Chondrocyte (in vitro differentiated cells): ENCODE measurements at regions not wholly inside any gene's neighbourhood (a gene's known extent, or its start where the extent isn't known, plus 50 kb on each side); places are given as distances from the start of the nearest gene placed in this dataset.

Experiments
- DNase-seq: peaks from one replicate; pipeline ENCODE4 v3.0.0; 2021; ENCODE audit warnings: mixed read lengths, low spot score
- H3K27ac Mint-ChIP-seq: one replicate; pipeline ENCODE4 v1.8.0; 2021; ENCODE audit warnings: mild to moderate bottlenecking, moderate library complexity, mixed read lengths; ENCODE audit not compliant: unreplicated experiment
- H3K27me3 Mint-ChIP-seq: 2 replicates; pipeline ENCODE4 v1.8.0; 2021; ENCODE audit warnings: low read depth, mixed read lengths
- H3K36me3 Mint-ChIP-seq: 2 replicates; pipeline ENCODE4 v1.8.0; 2021; ENCODE audit warnings: low read depth, mixed read lengths
- H3K4me1 Mint-ChIP-seq: 2 replicates; pipeline ENCODE4 v1.8.0; 2021; ENCODE audit warnings: low read depth, mild to moderate bottlenecking, mixed read lengths
- H3K4me3 Mint-ChIP-seq: one replicate; pipeline ENCODE4 v1.8.0; 2021; ENCODE audit warnings: mild to moderate bottlenecking, moderate library complexity, mixed read lengths; ENCODE audit not compliant: unreplicated experiment
- H3K9me3 Mint-ChIP-seq: 2 replicates; pipeline ENCODE4 v1.8.0; 2021; ENCODE audit warnings: low read depth, mixed read lengths
- TF ChIP-seq, protein P1 (sequence below): fragments of 200-600 bp; sonication (generic); IDR thresholded peaks from 2 replicates; pipeline ENCODE4 v1.5.0; 2021; ENCODE audit warnings: antibody characterized with exemption, mild to moderate bottlenecking, moderate library complexity

DNA sequence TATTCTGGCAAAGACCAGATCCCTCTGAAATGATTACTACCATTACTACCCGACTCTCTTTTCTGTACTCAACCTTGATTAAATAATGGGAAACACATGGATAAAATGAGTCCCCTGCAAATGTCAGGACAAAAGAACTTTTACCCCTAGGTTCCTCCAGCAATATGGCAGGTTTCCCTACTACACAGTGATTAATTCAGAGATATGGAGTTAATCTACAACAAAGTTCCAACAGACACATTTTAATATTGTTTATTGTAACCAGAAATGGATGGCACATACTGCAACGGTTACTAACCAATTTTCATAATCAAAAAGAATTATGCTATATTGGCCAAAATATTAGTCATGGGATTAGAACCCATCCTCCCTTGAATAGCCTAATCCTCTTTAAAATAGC is 294.8 kb downstream of the ATPSCKMT start:
- no peaks in the 10 kb centered on the region for H3K27me3 Mint-ChIP-seq
- H3K36me3 Mint-ChIP-seq, result no peaks in the 10 kb centered on the region
- H3K4me3 Mint-ChIP-seq, result no peak overlapping the region
- no peak overlapping the region for H3K27ac Mint-ChIP-seq
- H3K4me1 Mint-ChIP-seq, result no peaks in the 10 kb centered on the region
- H3K9me3 Mint-ChIP-seq, result no peaks in the 10 kb centered on the region
- TF ChIP-seq, protein P1, sequence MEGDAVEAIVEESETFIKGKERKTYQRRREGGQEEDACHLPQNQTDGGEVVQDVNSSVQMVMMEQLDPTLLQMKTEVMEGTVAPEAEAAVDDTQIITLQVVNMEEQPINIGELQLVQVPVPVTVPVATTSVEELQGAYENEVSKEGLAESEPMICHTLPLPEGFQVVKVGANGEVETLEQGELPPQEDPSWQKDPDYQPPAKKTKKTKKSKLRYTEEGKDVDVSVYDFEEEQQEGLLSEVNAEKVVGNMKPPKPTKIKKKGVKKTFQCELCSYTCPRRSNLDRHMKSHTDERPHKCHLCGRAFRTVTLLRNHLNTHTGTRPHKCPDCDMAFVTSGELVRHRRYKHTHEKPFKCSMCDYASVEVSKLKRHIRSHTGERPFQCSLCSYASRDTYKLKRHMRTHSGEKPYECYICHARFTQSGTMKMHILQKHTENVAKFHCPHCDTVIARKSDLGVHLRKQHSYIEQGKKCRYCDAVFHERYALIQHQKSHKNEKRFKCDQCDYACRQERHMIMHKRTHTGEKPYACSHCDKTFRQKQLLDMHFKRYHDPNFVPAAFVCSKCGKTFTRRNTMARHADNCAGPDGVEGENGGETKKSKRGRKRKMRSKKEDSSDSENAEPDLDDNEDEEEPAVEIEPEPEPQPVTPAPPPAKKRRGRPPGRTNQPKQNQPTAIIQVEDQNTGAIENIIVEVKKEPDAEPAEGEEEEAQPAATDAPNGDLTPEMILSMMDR, result no peak
- no peak for DNase-seq

DNA sequence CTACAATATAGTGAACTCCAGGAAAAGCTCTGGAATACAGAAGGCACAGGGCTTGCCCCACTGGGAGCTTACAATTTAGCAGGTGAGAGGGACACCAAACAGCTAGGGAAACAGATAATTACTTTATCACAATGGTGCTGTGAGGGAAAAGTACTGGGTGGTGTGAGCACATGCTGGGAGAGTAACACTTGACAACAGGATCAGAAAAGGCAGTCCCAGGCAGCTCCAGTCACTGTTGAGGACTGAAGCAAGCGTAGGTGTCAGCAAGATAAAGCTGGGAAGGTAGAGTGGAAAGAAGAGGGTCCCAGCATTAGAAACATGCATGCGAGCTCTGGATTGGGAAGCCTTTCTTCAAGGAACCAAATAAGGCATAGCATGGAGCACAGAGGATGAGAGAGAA is 296.0 kb downstream of the ATPSCKMT start:
- no peak for DNase-seq
- no peak overlapping the region for H3K4me3 Mint-ChIP-seq
- TF ChIP-seq, protein P1, result no peak
- H3K4me1 Mint-ChIP-seq, result no peaks in the 10 kb centered on the region
- no peak overlapping the region for H3K27ac Mint-ChIP-seq
- H3K9me3 Mint-ChIP-seq, result no peaks in the 10 kb centered on the region
- no peaks in the 10 kb centered on the region for H3K27me3 Mint-ChIP-seq
- H3K36me3 Mint-ChIP-seq, result no peaks in the 10 kb centered on the region

DNA sequence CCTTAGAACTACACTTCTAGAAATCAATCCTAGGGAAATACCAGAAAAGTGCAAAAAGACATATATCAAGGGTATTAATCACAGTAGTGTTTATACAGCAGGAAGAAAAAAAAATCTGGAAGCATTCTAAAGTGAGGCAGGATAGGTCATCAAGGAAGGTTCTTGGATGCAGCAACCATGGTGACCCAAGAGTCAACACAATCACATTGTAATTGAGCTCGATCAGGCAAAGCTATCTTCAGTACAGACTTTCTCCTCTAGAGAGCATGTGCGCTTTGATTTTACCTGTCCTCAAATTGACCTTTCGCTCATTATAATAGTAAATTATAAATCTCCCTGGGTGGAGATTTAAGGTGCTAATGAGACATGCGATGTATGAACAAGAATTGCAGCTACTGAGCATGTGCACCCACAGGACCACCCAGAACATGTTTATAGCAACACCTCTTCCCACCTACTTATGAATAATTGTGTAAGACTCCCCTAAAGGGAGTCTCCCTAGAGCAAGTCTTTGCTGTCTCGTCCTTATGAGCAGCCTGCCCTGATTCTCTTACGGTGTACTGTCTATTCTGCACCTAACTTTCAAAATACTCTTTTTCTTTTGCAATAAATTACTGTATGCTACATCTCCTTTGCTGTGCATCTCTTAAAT is 297.7 kb downstream of the ATPSCKMT start:
- H3K9me3 Mint-ChIP-seq, result no peaks in the 10 kb centered on the region
- no peak overlapping the region for H3K4me3 Mint-ChIP-seq
- TF ChIP-seq, protein P1, result no peak
- H3K27me3 Mint-ChIP-seq, result no peaks in the 10 kb centered on the region
- H3K36me3 Mint-ChIP-seq, result no peaks in the 10 kb centered on the region
- DNase-seq, result no peak
- H3K27ac Mint-ChIP-seq, result no peak overlapping the region
- H3K4me1 Mint-ChIP-seq, result peaks cover 4% of the 10 kb centered on the region

DNA sequence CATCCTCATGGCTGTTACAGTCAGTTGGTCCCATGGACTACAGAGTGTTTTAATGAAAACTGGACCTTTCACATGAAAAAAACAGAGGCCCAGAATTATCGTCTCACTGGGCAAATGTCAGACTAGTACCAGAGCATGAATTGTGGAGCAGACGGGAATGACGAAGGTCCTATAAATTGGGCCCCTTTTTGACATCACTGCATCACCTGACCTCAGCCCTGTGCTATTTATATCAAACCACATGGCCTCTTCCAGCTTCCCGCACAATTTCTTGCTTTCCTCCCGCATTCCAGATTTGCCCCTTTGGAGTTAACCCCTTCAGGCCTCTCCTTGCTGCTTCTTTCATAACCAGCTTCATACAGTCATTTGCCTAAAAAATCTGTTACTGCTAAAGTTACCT is 301.7 kb downstream of the ATPSCKMT start:
- H3K4me3 Mint-ChIP-seq, result no peak overlapping the region
- no peak for DNase-seq
- H3K27me3 Mint-ChIP-seq, result no peaks in the 10 kb centered on the region
- H3K9me3 Mint-ChIP-seq, result no peaks in the 10 kb centered on the region
- no peaks in the 10 kb centered on the region for H3K36me3 Mint-ChIP-seq
- H3K27ac Mint-ChIP-seq, result no peak overlapping the region
- TF ChIP-seq, protein P1, result no peak
- H3K4me1 Mint-ChIP-seq, result peaks cover 4% of the 10 kb centered on the region

- Mint-ChIP-seq H3K9me3 (no peaks in the 10 kb centered on the region), H3K27me3 (no peaks in the 10 kb centered on the region), H3K36me3 (no peaks in the 10 kb centered on the region), H3K4me3 (no peak overlapping the region), H3K27ac (no peak overlapping the region), H3K4me1 (peaks cover 4% of the 10 kb centered on the region)
- TF ChIP-seq, protein P1, result no peak
- no peak for DNase-seq
Measured at GRCh38 chr5:9947225-9947714, 302.4 kb downstream of the ATPSCKMT start.
